ENCODE measurements at regions not wholly inside any gene's neighbourhood (a gene's known extent, or its start where the extent isn't known, plus 50 kb on each side); places are given as distances from the start of the nearest gene placed in this dataset.
"Not testable (repeated sequence)": the region's sequence is repeated elsewhere in the genome, so short reads cannot be mapped to it uniquely, and the experiment has no call there.

GRCh38 chr3:66648975-66649374 is 148.2 kb upstream of the LRIG1 start:
- Histone ChIP-seq H3K9ac (ENCODE audit: low read length) (no peak overlapping the region), H3K4me1 (ENCODE audit: control insufficient read depth, insufficient read depth, low read length) (no peaks in the 10 kb centered on the region), H3K9me3 (ENCODE audit: control insufficient read depth, low read length) (no peaks in the 10 kb centered on the region), H3K4me3 (ENCODE audit: low read length) (no peak overlapping the region), H3K27me3 (ENCODE audit: control insufficient read depth, insufficient read depth, low read length) (no peaks in the 10 kb centered on the region), H3K36me3 (ENCODE audit: control insufficient read depth, insufficient read depth, low read length) (no peaks in the 10 kb centered on the region)

- not testable (repeated sequence) for H3K4me1 ChIP-seq (ENCODE audit: control insufficient read depth, insufficient read depth, low read length); H3K27me3 ChIP-seq (ENCODE audit: control insufficient read depth, insufficient read depth, low read length); H3K9ac ChIP-seq (ENCODE audit: low read length); H3K36me3 ChIP-seq (ENCODE audit: control insufficient read depth, insufficient read depth, low read length); H3K4me3 ChIP-seq (ENCODE audit: low read length); H3K9me3 ChIP-seq (ENCODE audit: control insufficient read depth, low read length)
Observed at GRCh38 chr3:66651520-66651919, 150.7 kb upstream of the LRIG1 start.

GRCh38 chr3:66652100-66652499 is 151.3 kb upstream of the LRIG1 start:
- not testable (repeated sequence) for H3K27me3 ChIP-seq (ENCODE audit: control insufficient read depth, insufficient read depth, low read length); H3K36me3 ChIP-seq (ENCODE audit: control insufficient read depth, insufficient read depth, low read length); H3K9me3 ChIP-seq (ENCODE audit: control insufficient read depth, low read length); H3K9ac ChIP-seq (ENCODE audit: low read length); H3K4me3 ChIP-seq (ENCODE audit: low read length)
- H3K4me1 ChIP-seq (ENCODE audit: control insufficient read depth, insufficient read depth, low read length): peaks cover 11% of the 10 kb centered on the region

- Histone ChIP-seq H3K36me3 (ENCODE audit: control insufficient read depth, insufficient read depth, low read length) (no peaks in the 10 kb centered on the region), H3K9me3 (ENCODE audit: control insufficient read depth, low read length) (no peaks in the 10 kb centered on the region), H3K9ac (ENCODE audit: low read length) (no peak overlapping the region)
Observed at GRCh38 chr3:66655044-66655443, 154.2 kb upstream of the LRIG1 start.

GRCh38 chr3:66655671-66656070 is 154.8 kb upstream of the LRIG1 start:
- no peaks in the 10 kb centered on the region for H3K36me3 ChIP-seq (ENCODE audit: control insufficient read depth, insufficient read depth, low read length)
- H3K27me3 ChIP-seq (ENCODE audit: control insufficient read depth, insufficient read depth, low read length): no peaks in the 10 kb centered on the region
- no peaks in the 10 kb centered on the region for H3K9me3 ChIP-seq (ENCODE audit: control insufficient read depth, low read length)
- no peak overlapping the region for H3K4me3 ChIP-seq (ENCODE audit: low read length)
- peaks cover 17% of the 10 kb centered on the region for H3K4me1 ChIP-seq (ENCODE audit: control insufficient read depth, insufficient read depth, low read length)
- no peak overlapping the region for H3K9ac ChIP-seq (ENCODE audit: low read length)

More at GRCh38 chr3:66655044-66655443, 154.2 kb upstream of the LRIG1 start:
- H3K4me1 ChIP-seq (ENCODE audit: control insufficient read depth, insufficient read depth, low read length): peaks cover 17% of the 10 kb centered on the region
- no peaks in the 10 kb centered on the region for H3K27me3 ChIP-seq (ENCODE audit: control insufficient read depth, insufficient read depth, low read length)
- no peak overlapping the region for H3K4me3 ChIP-seq (ENCODE audit: low read length)

GRCh38 chr3:66656609-66657008 is 155.8 kb upstream of the LRIG1 start:
- Histone ChIP-seq H3K9me3 (ENCODE audit: control insufficient read depth, low read length) (no peaks in the 10 kb centered on the region), H3K27me3 (ENCODE audit: control insufficient read depth, insufficient read depth, low read length) (no peaks in the 10 kb centered on the region), H3K9ac (ENCODE audit: low read length) (no peak overlapping the region), H3K36me3 (ENCODE audit: control insufficient read depth, insufficient read depth, low read length) (no peaks in the 10 kb centered on the region), H3K4me3 (ENCODE audit: low read length) (no peak overlapping the region), H3K4me1 (ENCODE audit: control insufficient read depth, insufficient read depth, low read length) (peaks cover 17% of the 10 kb centered on the region)

GRCh38 chr3:66659056-66659455 is 158.2 kb upstream of the LRIG1 start:
- peaks cover 17% of the 10 kb centered on the region for H3K4me1 ChIP-seq (ENCODE audit: control insufficient read depth, insufficient read depth, low read length)
- H3K27me3 ChIP-seq (ENCODE audit: control insufficient read depth, insufficient read depth, low read length): no peaks in the 10 kb centered on the region
- H3K9ac ChIP-seq (ENCODE audit: low read length): no peak overlapping the region
- H3K9me3 ChIP-seq (ENCODE audit: control insufficient read depth, low read length): no peaks in the 10 kb centered on the region
- H3K4me3 ChIP-seq (ENCODE audit: low read length): no peak overlapping the region
- H3K36me3 ChIP-seq (ENCODE audit: control insufficient read depth, insufficient read depth, low read length): no peaks in the 10 kb centered on the region

- Histone ChIP-seq H3K9ac (ENCODE audit: low read length) (no peak overlapping the region), H3K36me3 (ENCODE audit: control insufficient read depth, insufficient read depth, low read length) (no peaks in the 10 kb centered on the region), H3K27me3 (ENCODE audit: control insufficient read depth, insufficient read depth, low read length) (no peaks in the 10 kb centered on the region), H3K4me3 (ENCODE audit: low read length) (no peak overlapping the region), H3K9me3 (ENCODE audit: control insufficient read depth, low read length) (no peaks in the 10 kb centered on the region), H3K4me1 (ENCODE audit: control insufficient read depth, insufficient read depth, low read length) (peaks cover 23% of the 10 kb centered on the region)
Observed at GRCh38 chr3:66661628-66662027, 160.8 kb upstream of the LRIG1 start.

- Histone ChIP-seq H3K36me3 (ENCODE audit: control insufficient read depth, insufficient read depth, low read length) (no peaks in the 10 kb centered on the region), H3K4me1 (ENCODE audit: control insufficient read depth, insufficient read depth, low read length) (peaks cover 15% of the 10 kb centered on the region), H3K9me3 (ENCODE audit: control insufficient read depth, low read length) (no peaks in the 10 kb centered on the region), H3K27me3 (ENCODE audit: control insufficient read depth, insufficient read depth, low read length) (no peaks in the 10 kb centered on the region), H3K9ac (ENCODE audit: low read length) (no peak overlapping the region), H3K4me3 (ENCODE audit: low read length) (no peak overlapping the region)
Observed at GRCh38 chr3:66662894-66663293, 162.1 kb upstream of the LRIG1 start.

- H3K27me3 ChIP-seq (ENCODE audit: control insufficient read depth, insufficient read depth, low read length): no peaks in the 10 kb centered on the region
- no peaks in the 10 kb centered on the region for H3K36me3 ChIP-seq (ENCODE audit: control insufficient read depth, insufficient read depth, low read length)
- peaks cover 15% of the 10 kb centered on the region for H3K4me1 ChIP-seq (ENCODE audit: control insufficient read depth, insufficient read depth, low read length)
- H3K4me3 ChIP-seq (ENCODE audit: low read length): no peak overlapping the region
- H3K9ac ChIP-seq (ENCODE audit: low read length): no peak overlapping the region
- no peaks in the 10 kb centered on the region for H3K9me3 ChIP-seq (ENCODE audit: control insufficient read depth, low read length)
Observed at GRCh38 chr3:66665021-66665695, 164.3 kb upstream of the LRIG1 start.

- Histone ChIP-seq H3K4me1 (ENCODE audit: control insufficient read depth, insufficient read depth, low read length) (peaks cover 15% of the 10 kb centered on the region), H3K36me3 (ENCODE audit: control insufficient read depth, insufficient read depth, low read length) (no peaks in the 10 kb centered on the region), H3K27me3 (ENCODE audit: control insufficient read depth, insufficient read depth, low read length) (no peaks in the 10 kb centered on the region), H3K9me3 (ENCODE audit: control insufficient read depth, low read length) (no peaks in the 10 kb centered on the region), H3K9ac (ENCODE audit: low read length) (no peak overlapping the region), H3K4me3 (ENCODE audit: low read length) (no peak overlapping the region)
Observed at GRCh38 chr3:66666362-66666761, 165.5 kb upstream of the LRIG1 start.

- no peaks in the 10 kb centered on the region for H3K36me3 ChIP-seq (ENCODE audit: control insufficient read depth, insufficient read depth, low read length)
- peaks cover 15% of the 10 kb centered on the region for H3K4me1 ChIP-seq (ENCODE audit: control insufficient read depth, insufficient read depth, low read length)
Observed at GRCh38 chr3:66667263-66667662, 166.4 kb upstream of the LRIG1 start.

GRCh38 chr3:66671291-66671690 is 170.5 kb upstream of the LRIG1 start:
- Histone ChIP-seq H3K36me3 (ENCODE audit: control insufficient read depth, insufficient read depth, low read length) (no peaks in the 10 kb centered on the region), H3K9me3 (ENCODE audit: control insufficient read depth, low read length) (no peaks in the 10 kb centered on the region), H3K4me3 (ENCODE audit: low read length) (no peak overlapping the region), H3K9ac (ENCODE audit: low read length) (no peak overlapping the region), H3K27me3 (ENCODE audit: control insufficient read depth, insufficient read depth, low read length) (no peaks in the 10 kb centered on the region), H3K4me1 (ENCODE audit: control insufficient read depth, insufficient read depth, low read length) (peaks cover 5% of the 10 kb centered on the region)

More at GRCh38 chr3:66667263-66667662, 166.4 kb upstream of the LRIG1 start:
- H3K4me3 ChIP-seq (ENCODE audit: low read length): no peak overlapping the region
- no peaks in the 10 kb centered on the region for H3K9me3 ChIP-seq (ENCODE audit: control insufficient read depth, low read length)
- H3K27me3 ChIP-seq (ENCODE audit: control insufficient read depth, insufficient read depth, low read length): no peaks in the 10 kb centered on the region
- H3K9ac ChIP-seq (ENCODE audit: low read length): no peak overlapping the region

Data from mucosa of stomach (tissue), 1 donor.